Upper lobe of left lung (tissue), 4 donors: ENCODE measurements at regions not wholly inside any gene's neighbourhood (a gene's known extent, or its start where the extent isn't known, plus 50 kb on each side); places are given as distances from the start of the nearest gene placed in this dataset.

ENCODE experiments used
- EP300 ChIP-seq, 4 donors: sonication (generic); formaldehyde crosslinking; IDR thresholded peaks; one replicate each; pipeline ENCODE4 v1.5.1; 2017; ENCODE audit warnings: antibody characterized with exemption in 4 of 4, control low read depth in 2 of 4
- POLR2A ChIP-seq, 4 donors: fragments of 450-650 bp; IDR thresholded peaks; one replicate each; pipeline ENCODE4 v1.5.1; 2016 to 2017; ENCODE audit warnings: antibody characterized with exemption in 4 of 4, mild to moderate bottlenecking in 2 of 4
- TF ChIP-seq, protein P1 (sequence below), 6 experiments: fragments of 450-650 bp in 4 of 6; fragments of 200-600 bp in 2 of 6; sonication (generic) in 2 of 6; IDR thresholded peaks; one replicate each; pipeline ENCODE4 v1.5.1; 2016 to 2019; ENCODE audit warnings: antibody characterized with exemption in 6 of 6

DNA sequence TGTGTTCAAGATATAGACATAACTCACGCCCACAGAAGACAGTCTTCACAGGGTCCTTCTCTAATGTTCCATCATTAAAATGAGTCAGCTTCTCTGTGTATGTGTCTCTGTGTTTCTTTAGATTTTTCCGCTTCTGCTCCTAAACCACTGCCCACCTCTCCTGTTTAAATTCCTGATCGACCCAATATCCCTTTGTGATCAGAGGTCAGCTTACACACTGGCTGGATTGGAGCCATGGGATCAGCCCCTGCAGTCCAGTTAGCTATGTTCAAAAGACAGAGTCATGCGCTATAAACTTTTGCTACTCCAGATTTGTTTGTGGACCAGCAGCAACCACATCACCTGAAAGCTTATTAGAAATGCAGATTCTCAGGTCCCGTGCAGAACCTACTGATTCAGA, 229.2 kb downstream of the C1D start:
- TF ChIP-seq, protein P1, sequence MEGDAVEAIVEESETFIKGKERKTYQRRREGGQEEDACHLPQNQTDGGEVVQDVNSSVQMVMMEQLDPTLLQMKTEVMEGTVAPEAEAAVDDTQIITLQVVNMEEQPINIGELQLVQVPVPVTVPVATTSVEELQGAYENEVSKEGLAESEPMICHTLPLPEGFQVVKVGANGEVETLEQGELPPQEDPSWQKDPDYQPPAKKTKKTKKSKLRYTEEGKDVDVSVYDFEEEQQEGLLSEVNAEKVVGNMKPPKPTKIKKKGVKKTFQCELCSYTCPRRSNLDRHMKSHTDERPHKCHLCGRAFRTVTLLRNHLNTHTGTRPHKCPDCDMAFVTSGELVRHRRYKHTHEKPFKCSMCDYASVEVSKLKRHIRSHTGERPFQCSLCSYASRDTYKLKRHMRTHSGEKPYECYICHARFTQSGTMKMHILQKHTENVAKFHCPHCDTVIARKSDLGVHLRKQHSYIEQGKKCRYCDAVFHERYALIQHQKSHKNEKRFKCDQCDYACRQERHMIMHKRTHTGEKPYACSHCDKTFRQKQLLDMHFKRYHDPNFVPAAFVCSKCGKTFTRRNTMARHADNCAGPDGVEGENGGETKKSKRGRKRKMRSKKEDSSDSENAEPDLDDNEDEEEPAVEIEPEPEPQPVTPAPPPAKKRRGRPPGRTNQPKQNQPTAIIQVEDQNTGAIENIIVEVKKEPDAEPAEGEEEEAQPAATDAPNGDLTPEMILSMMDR (IDR thresholded peaks at IDR 0.05): no peak
- TF ChIP-seq POLR2A (IDR thresholded peaks at IDR 0.05) (no peak), EP300 (IDR thresholded peaks at IDR 0.05) (no peak)
